ENCODE measurements at regions not wholly inside any gene's neighbourhood (a gene's known extent, or its start where the extent isn't known, plus 50 kb on each side); places are given as distances from the start of the nearest gene placed in this dataset.

GRCh38 chr2:220117025-220117424 is 489.6 kb downstream of the SLC4A3 start:
- Histone ChIP-seq H3K4me2 (no peak overlapping the region), H3K4me1 (no peaks in the 10 kb centered on the region), H3K27ac (no peak overlapping the region), H3K4me3 (no peak overlapping the region), H4K20me1 (no peaks in the 10 kb centered on the region), H3K9ac (no peak overlapping the region), H3K27me3 (no peaks in the 10 kb centered on the region), H3K9me3 (replicated peaks in 1 of 11) (peaks cover 0 to 32% (median 14%) of the 10 kb centered on the region in 11 experiments; a peak in 13 of 22 replicates), H3K36me3 (no peaks in the 10 kb centered on the region)
- TF ChIP-seq Cebpa-rat (IDR thresholded peaks at IDR 0.05): no peak

DNA sequence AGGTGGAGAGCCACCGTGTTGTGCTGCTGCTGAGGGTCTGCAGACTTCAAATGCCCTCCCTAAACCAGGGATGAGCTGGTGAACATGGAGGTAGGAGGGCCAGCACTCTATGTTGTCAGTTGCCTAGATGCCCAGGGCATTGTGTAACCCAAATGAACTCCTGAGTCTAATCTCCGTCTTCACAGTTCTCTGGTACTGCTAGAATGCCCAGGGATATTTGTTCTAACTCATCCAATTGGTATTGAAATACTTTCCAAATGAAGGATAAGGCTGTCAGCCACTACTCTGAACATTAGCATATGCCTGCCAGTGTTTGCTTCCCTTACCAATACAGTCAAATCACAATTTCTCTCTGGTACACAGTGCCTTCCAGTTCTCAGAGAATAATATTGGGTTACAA is 492.6 kb downstream of the SLC4A3 start:
- Histone ChIP-seq H3K27ac (no peak overlapping the region), H3K9ac (no peak overlapping the region), H4K20me1 (no peaks in the 10 kb centered on the region), H3K27me3 (no peaks in the 10 kb centered on the region), H3K4me3 (no peak overlapping the region), H3K4me2 (no peak overlapping the region), H3K4me1 (no peaks in the 10 kb centered on the region), H3K9me3 (replicated peaks in 1 of 11) (peaks cover 0 to 15% (median 5%) of the 10 kb centered on the region in 11 experiments; a peak in 12 of 22 replicates), H3K36me3 (no peaks in the 10 kb centered on the region)
- TF ChIP-seq Cebpa-rat (IDR thresholded peaks at IDR 0.05): no peak

DNA sequence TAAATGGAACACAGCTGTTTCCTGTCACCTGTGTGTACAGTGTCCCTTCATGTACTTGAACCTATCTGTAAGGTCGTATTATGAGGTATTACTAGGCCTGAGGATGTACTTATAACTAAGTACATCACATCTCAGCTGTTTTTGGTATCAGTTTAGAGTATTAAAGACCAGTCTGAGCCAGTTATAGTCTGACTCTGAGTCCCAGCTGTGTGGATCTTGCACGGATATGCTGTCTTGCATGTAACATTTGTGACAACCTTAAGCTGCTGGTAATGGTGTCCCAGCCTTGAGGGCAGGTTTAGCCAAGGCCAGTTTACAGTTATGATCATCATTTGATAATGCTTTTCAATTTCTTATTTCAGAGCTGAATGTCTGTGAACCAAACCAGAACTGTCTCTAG is 496.3 kb downstream of the SLC4A3 start:
- H3K9me3 ChIP-seq (replicated peaks in 1 of 11): no peaks in the 10 kb centered on the region
- H3K4me3 ChIP-seq: no peak overlapping the region
- H3K4me2 ChIP-seq: no peak overlapping the region

GRCh38 chr2:220125551-220125950 is 498.1 kb downstream of the SLC4A3 start:
- Histone ChIP-seq H3K4me3 (no peak overlapping the region), H3K4me1 (no peaks in the 10 kb centered on the region), H3K4me2 (no peak overlapping the region), H3K9me3 (replicated peaks in 1 of 11) (peaks cover 6 to 14% (median 12%) of the 10 kb centered on the region in 11 experiments), H3K36me3 (no peaks in the 10 kb centered on the region), H3K27ac (no peak overlapping the region), H3K27me3 (no peaks in the 10 kb centered on the region), H3K9ac (no peak overlapping the region), H4K20me1 (no peaks in the 10 kb centered on the region)
- TF ChIP-seq Cebpa-rat (IDR thresholded peaks at IDR 0.05): no peak

More for the DNA sequence above, 496.3 kb downstream of the SLC4A3 start:
- no peaks in the 10 kb centered on the region for H3K27me3 ChIP-seq
- no peak overlapping the region for H3K9ac ChIP-seq
- H3K4me1 ChIP-seq: no peaks in the 10 kb centered on the region
- no peak overlapping the region for H3K27ac ChIP-seq
- no peaks in the 10 kb centered on the region for H3K36me3 ChIP-seq
- no peaks in the 10 kb centered on the region for H4K20me1 ChIP-seq
- TF ChIP-seq Cebpa-rat (IDR thresholded peaks at IDR 0.05): no peak

DNA sequence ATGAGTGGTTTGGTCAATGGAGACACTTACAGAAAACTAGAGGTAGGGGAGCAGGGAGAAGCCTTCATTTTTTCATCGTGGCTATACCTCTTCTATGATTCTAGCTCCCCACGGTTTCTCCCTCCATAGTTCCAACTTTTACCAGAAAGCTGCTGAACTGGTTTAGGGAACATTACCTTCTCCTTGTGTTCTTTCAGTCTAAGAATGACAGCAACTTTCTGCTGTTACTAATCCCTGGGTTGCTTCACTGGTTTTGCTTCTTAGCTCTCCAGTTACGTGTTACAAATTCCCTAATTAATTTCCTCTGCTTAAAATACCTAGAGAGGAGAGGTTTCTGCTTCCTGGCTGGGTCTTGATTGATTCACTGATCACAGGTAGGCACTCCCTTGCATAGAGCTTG is 499.9 kb downstream of the SLC4A3 start:
- H3K36me3 ChIP-seq: no peaks in the 10 kb centered on the region
- TF ChIP-seq Cebpa-rat (IDR thresholded peaks at IDR 0.05): no peak
- H4K20me1 ChIP-seq: no peaks in the 10 kb centered on the region
- no peaks in the 10 kb centered on the region for H3K4me1 ChIP-seq
- H3K27me3 ChIP-seq: no peaks in the 10 kb centered on the region
- peaks cover 17 to 31% (median 25%) of the 10 kb centered on the region in 11 experiments for H3K9me3 ChIP-seq (replicated peaks in 1 of 11)
- no peak overlapping the region for H3K4me2 ChIP-seq
- H3K4me3 ChIP-seq: no peak overlapping the region
- no peak overlapping the region for H3K9ac ChIP-seq
- no peak overlapping the region for H3K27ac ChIP-seq

DNA sequence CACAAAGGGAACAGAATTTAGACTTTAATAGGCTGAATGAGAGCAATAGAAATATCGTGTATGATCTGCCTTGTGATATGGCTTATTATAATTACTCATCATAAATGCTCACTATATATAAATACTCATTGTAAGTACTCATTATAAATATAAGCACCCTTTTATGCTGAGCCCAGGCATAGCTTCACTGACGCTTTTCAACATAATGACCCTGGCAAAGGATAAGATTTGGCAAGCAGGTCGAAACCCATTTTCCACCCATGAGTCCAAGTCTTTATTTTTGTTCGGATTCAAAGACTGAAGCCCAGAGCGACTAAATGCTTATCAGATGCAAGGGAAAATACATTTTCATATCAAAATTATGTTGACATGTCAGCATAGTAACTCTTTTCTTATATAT is 500.4 kb downstream of the SLC4A3 start:
- Histone ChIP-seq H3K27ac (no peak overlapping the region), H3K4me3 (no peak overlapping the region), H3K36me3 (no peaks in the 10 kb centered on the region), H4K20me1 (no peaks in the 10 kb centered on the region), H3K4me1 (no peaks in the 10 kb centered on the region), H3K9me3 (replicated peaks in 1 of 11) (peaks cover 17 to 31% (median 25%) of the 10 kb centered on the region in 11 experiments), H3K27me3 (no peaks in the 10 kb centered on the region), H3K4me2 (no peak overlapping the region), H3K9ac (no peak overlapping the region)
- TF ChIP-seq Cebpa-rat (IDR thresholded peaks at IDR 0.05): no peak

- no peaks in the 10 kb centered on the region for H4K20me1 ChIP-seq
- no peak overlapping the region for H3K27ac ChIP-seq
- no peaks in the 10 kb centered on the region for H3K27me3 ChIP-seq
- no peak overlapping the region for H3K9ac ChIP-seq
- H3K36me3 ChIP-seq: no peaks in the 10 kb centered on the region
- no peaks in the 10 kb centered on the region for H3K4me1 ChIP-seq
- TF ChIP-seq Cebpa-rat (IDR thresholded peaks at IDR 0.05): no peak
- no peak overlapping the region for H3K4me3 ChIP-seq
- H3K9me3 ChIP-seq (replicated peaks in 1 of 11): peaks cover 17 to 31% (median 25%) of the 10 kb centered on the region in 11 experiments
- no peak overlapping the region for H3K4me2 ChIP-seq
These were observed 502.0 kb downstream of the SLC4A3 start for GRCh38 chr2:220129391-220129790.

DNA sequence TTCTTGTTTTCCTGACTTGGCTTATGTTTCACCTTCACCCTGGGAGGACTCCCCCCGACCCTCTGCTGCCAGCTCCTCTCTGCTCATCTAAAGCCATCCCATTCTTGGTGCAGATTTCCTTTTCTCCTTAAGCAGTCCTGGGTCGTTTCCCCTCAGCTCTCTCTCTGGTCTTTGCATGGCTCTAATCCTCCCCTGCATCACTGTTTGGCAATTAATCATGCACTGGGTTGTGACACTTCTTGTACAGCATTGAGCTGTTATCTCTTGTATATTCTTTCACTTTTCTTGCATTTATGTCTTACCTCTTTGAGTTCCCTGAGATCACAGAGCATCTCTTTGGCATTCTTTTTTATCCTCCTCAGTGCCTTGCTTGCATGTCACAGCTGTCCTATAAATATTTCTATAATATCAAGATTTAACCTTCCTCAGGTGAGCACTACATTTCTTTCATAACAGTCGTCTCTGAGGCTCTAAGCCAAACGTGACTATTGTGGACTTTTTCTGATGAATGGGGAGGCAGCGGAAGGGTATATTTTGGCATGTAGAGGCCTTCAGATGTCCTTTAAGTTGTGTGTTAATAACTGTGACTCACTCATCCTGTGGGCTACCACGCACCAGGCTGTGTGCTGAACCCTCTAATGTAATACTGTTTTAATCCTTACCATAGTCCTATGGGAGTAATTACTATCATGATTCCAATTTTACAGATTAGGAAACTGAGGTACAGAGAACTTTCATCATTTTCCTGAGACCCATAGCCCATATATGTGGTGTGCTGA is 507.5 kb downstream of the SLC4A3 start:
- H3K9ac ChIP-seq: no peak overlapping the region
- H4K20me1 ChIP-seq: no peaks in the 10 kb centered on the region
- no peaks in the 10 kb centered on the region for H3K36me3 ChIP-seq
- H3K27ac ChIP-seq: no peak overlapping the region
- no peak overlapping the region for H3K4me2 ChIP-seq
- no peak for TF ChIP-seq Cebpa-rat (IDR thresholded peaks at IDR 0.05)
- no peak overlapping the region for H3K4me3 ChIP-seq
- peaks cover 17 to 24% (median 22%) of the 10 kb centered on the region in 11 experiments for H3K9me3 ChIP-seq (replicated peaks in 1 of 11)
- no peaks in the 10 kb centered on the region for H3K4me1 ChIP-seq
- H3K27me3 ChIP-seq: no peaks in the 10 kb centered on the region

- Histone ChIP-seq H3K9me3 (replicated peaks in 1 of 11) (no peaks in the 10 kb centered on the region), H3K36me3 (no peaks in the 10 kb centered on the region), H3K4me3 (no peak overlapping the region), H3K27me3 (no peaks in the 10 kb centered on the region), H3K4me1 (0 out of 20 replicates have a peak, but pooled peaks cover 0 to 4% (median 0%) of the 10 kb centered on the region in 10 experiments), H4K20me1 (no peaks in the 10 kb centered on the region), H3K9ac (no peak overlapping the region), H3K4me2 (no peak overlapping the region), H3K27ac (no peak overlapping the region)
- TF ChIP-seq Cebpa-rat (IDR thresholded peaks at IDR 0.05): no peak
These were observed 515.9 kb downstream of the SLC4A3 start for GRCh38 chr2:220143336-220143735.

DNA sequence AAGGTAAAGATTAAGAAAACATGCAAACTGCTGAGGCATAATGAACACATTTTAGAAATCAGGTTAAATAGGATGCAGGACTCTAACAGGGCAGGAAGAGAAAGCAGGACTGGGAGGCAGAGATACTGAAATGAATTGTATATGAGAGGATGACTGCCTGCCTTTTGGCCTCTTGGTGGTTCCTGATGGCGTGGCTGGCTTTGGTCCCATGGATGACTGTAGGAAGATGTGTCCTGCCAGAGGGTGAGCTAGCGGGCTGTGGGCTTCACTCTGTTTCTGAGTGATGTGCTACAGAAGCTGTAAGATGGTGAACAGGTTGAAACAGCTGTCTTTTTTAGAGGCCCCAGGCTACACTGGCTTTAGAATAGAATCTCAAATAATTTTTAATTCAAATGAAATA is 517.0 kb downstream of the SLC4A3 start:
- TF ChIP-seq Cebpa-rat (IDR thresholded peaks at IDR 0.05): no peak
- no peaks in the 10 kb centered on the region for H4K20me1 ChIP-seq
- H3K36me3 ChIP-seq: no peaks in the 10 kb centered on the region
- no peaks in the 10 kb centered on the region for H3K9me3 ChIP-seq (replicated peaks in 1 of 11)
- no peaks in the 10 kb centered on the region for H3K27me3 ChIP-seq
- H3K4me3 ChIP-seq: no peak overlapping the region
- no peak overlapping the region for H3K27ac ChIP-seq
- H3K4me1 ChIP-seq: 0 out of 20 replicates have a peak, but pooled peaks cover 0 to 4% (median 0%) of the 10 kb centered on the region in 10 experiments
- no peak overlapping the region for H3K9ac ChIP-seq
- H3K4me2 ChIP-seq: no peak overlapping the region
